B cell (primary cell): ENCODE measurements at regions not wholly inside any gene's neighbourhood (a gene's known extent, or its start where the extent isn't known, plus 50 kb on each side); places are given as distances from the start of the nearest gene placed in this dataset.

Source experiments
- ATAC-seq: fragments of 200-7000 bp; cut with Tn5 transposase; one replicate; pipeline ENCODE4 v1.10.0; 2021; ENCODE audit warnings: low read depth, mild to moderate bottlenecking, moderate number of reproducible peaks, moderate library complexity
- CTCF ChIA-PET: fragments of 350-600 bp; sonication (Branson Sonifier 250); formaldehyde crosslinking; loops from one replicate; lab custom pipeline; 2021; ENCODE audit warnings: antibody characterized with exemption, inconsistent platforms; lab: Charles Lee
- POLR2A ChIA-PET: fragments of 350-600 bp; sonication (Branson Sonifier 250); formaldehyde crosslinking; loops from one replicate; lab custom pipeline; 2021; ENCODE audit warnings: antibody characterized with exemption; lab: Charles Lee
- DNase-seq: peaks from one replicate; pipeline ENCODE4 v3.0.0; 2013
- H2AFZ ChIP-seq: 2 replicates; pipeline ENCODE4 v1.6.1; 2012; ENCODE audit warnings: mild to moderate bottlenecking, low read depth, low read length; ENCODE audit not compliant: insufficient read depth, poor library complexity, severe bottlenecking
- H3K27ac ChIP-seq, 2 donors: 1 replicate in 1 of 2; 2 replicates in 1 of 2; pipeline ENCODE4 v1.5.1; 2012 to 2013; ENCODE audit warnings: low read length in 2 of 2, mild to moderate bottlenecking in 2 of 2, moderate library complexity in 1 of 2
- H3K27me3 ChIP-seq, 4 experiments: fragments of 200-600 bp in 1 of 4; sonication (generic) in 1 of 4; replicated peaks in 1 of 4; 1 replicate in 2 of 4; 2 replicates in 2 of 4; pipeline versions ENCODE4 v1.6.1 to v1.7.0; 2013 to 2016; ENCODE audit warnings: low read length in 3 of 4, mild to moderate bottlenecking in 2 of 4, mixed read lengths in 1 of 4, moderate library complexity in 1 of 4; ENCODE audit not compliant: insufficient read depth in 4 of 4, control insufficient read depth in 3 of 4; ENCODE audit errors: control extremely low read depth in 1 of 4
- H3K36me3 ChIP-seq, 2 experiments: replicated peaks in 1 of 2; 1 replicate in 1 of 2; 2 replicates in 1 of 2; pipeline versions ENCODE4 v1.6.1 to v1.7.1; 2013; ENCODE audit warnings: low read length in 1 of 2; ENCODE audit not compliant: insufficient read depth in 2 of 2, control insufficient read depth in 1 of 2; ENCODE audit errors: control extremely low read depth in 1 of 2, extremely low read depth in 1 of 2
- H3K4me1 ChIP-seq, 2 donors: fragments of 200-600 bp in 1 of 2; sonication (generic) in 1 of 2; 1 replicate in 1 of 2; 2 replicates in 1 of 2; pipeline versions ENCODE4 v1.5.1 to v1.6.1; 2013 to 2017; ENCODE audit warnings: low read length in 2 of 2; ENCODE audit not compliant: control insufficient read depth in 2 of 2, insufficient read depth in 2 of 2
- H3K4me2 ChIP-seq: replicated peaks from 2 replicates; pipeline ENCODE3; 2012; ENCODE audit warnings: mild to moderate bottlenecking, low read depth, low read length; ENCODE audit not compliant: poor library complexity, severe bottlenecking
- H3K4me3 ChIP-seq, 5 experiments: fragments of 200-600 bp in 1 of 5; sonication (generic) in 1 of 5; 1 replicate in 3 of 5; 2 replicates in 2 of 5; pipeline versions ENCODE4 v1.5.1 to v1.7.0; 2011 to 2016; ENCODE audit warnings: low read length in 4 of 5, mild to moderate bottlenecking in 4 of 5, low read depth in 2 of 5, control low read depth in 1 of 5, moderate library complexity in 1 of 5; ENCODE audit not compliant: insufficient read depth in 1 of 5; ENCODE audit errors: control extremely low read depth in 1 of 5, extremely low read depth in 1 of 5
- H3K79me2 ChIP-seq: fragments of 200-600 bp; sonication (generic); one replicate; pipeline ENCODE4 v1.6.0; 2016; ENCODE audit warnings: low read length; ENCODE audit not compliant: control insufficient read depth, insufficient read depth
- H3K9ac ChIP-seq: fragments of 200-600 bp; sonication (generic); 2 replicates; pipeline ENCODE4 v1.6.1; 2017; ENCODE audit warnings: mild to moderate bottlenecking, low read length, moderate library complexity
- H3K9me3 ChIP-seq, 3 donors: one replicate each; pipeline versions ENCODE4 v1.6.1 to v1.7.1; 2013; ENCODE audit warnings: low read length in 2 of 3; ENCODE audit not compliant: control insufficient read depth in 2 of 3, insufficient read depth in 1 of 3; ENCODE audit errors: control extremely low read depth in 1 of 3
- H4K20me1 ChIP-seq: 2 replicates; pipeline ENCODE4 v1.6.0; 2012; ENCODE audit warnings: mild to moderate bottlenecking, low read length; ENCODE audit not compliant: insufficient read depth, control insufficient read depth, poor library complexity, severe bottlenecking
- H3K27ac Mint-ChIP-seq: one replicate; pipeline ENCODE4 v1.8.0; 2021; ENCODE audit warnings: mixed read lengths
- H3K27me3 Mint-ChIP-seq: one replicate; pipeline ENCODE4 v1.8.0; 2021; ENCODE audit warnings: mixed read lengths
- H3K4me1 Mint-ChIP-seq: one replicate; pipeline ENCODE4 v1.8.0; 2021; ENCODE audit warnings: mixed read lengths
- H3K4me3 Mint-ChIP-seq: one replicate; pipeline ENCODE4 v1.8.0; 2021; ENCODE audit warnings: mixed read lengths
- H3K9me3 Mint-ChIP-seq: one replicate; pipeline ENCODE4 v1.8.0; 2022; ENCODE audit warnings: mixed read lengths; ENCODE audit not compliant: insufficient read depth
- EZH2 ChIP-seq: IDR thresholded peaks from 2 replicates; pipeline ENCODE4 v1.6.1; 2012; ENCODE audit warnings: borderline replicate concordance, low read depth, mild to moderate bottlenecking, moderate library complexity, low read length; ENCODE audit not compliant: insufficient read depth, poor library complexity, severe bottlenecking
- WGBS: methylation state at CpG from one replicate; pipeline ENCODE4 v1.1.5; 2013; ENCODE audit warnings: missing lambda C conversion rate; ENCODE audit not compliant: insufficient coverage; 5-methylcytosine and 5-hydroxymethylcytosine counted together
- intact Hi-C: fragments of 100-400 bp; cut with micrococcal nuclease; formaldehyde crosslinking; loops from one replicate; pipeline ENCODE4 v1.10.0; 2022
- TF ChIP-seq, protein P1 (sequence below): fragments of 200-600 bp; IDR thresholded peaks from one replicate; pipeline ENCODE4 v1.8.0; 2022; ENCODE audit warnings: antibody characterized with exemption, mild to moderate bottlenecking

DNA sequence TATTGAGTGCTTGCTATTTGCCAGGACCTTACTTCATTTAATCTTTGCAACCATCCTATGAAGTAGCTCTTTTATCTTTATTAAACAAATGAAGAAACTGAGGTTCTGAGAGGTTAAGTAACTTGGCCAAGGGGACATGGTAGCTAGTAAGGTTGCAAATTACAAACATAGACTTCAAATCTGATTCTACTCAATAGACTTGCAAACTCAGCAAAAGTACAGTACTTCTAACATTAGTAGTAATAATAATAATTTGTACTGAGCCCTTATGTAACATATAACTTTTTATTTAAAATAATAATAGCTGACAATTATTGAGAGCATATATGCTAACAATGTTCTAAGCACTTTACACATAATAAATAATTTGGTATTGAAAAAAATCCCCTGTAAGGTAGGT is 255.7 kb upstream of the ATP5MC3 start:
- H3K4me2 ChIP-seq = no peak overlapping the region
- TF ChIP-seq, protein P1, sequence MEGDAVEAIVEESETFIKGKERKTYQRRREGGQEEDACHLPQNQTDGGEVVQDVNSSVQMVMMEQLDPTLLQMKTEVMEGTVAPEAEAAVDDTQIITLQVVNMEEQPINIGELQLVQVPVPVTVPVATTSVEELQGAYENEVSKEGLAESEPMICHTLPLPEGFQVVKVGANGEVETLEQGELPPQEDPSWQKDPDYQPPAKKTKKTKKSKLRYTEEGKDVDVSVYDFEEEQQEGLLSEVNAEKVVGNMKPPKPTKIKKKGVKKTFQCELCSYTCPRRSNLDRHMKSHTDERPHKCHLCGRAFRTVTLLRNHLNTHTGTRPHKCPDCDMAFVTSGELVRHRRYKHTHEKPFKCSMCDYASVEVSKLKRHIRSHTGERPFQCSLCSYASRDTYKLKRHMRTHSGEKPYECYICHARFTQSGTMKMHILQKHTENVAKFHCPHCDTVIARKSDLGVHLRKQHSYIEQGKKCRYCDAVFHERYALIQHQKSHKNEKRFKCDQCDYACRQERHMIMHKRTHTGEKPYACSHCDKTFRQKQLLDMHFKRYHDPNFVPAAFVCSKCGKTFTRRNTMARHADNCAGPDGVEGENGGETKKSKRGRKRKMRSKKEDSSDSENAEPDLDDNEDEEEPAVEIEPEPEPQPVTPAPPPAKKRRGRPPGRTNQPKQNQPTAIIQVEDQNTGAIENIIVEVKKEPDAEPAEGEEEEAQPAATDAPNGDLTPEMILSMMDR = no peak
- TF ChIP-seq EZH2 = no peak
- no peak overlapping the region for H3K4me3 ChIP-seq
- H3K9me3 Mint-ChIP-seq = no peaks in the 10 kb centered on the region
- H3K27me3 ChIP-seq = no peaks in the 10 kb centered on the region
- H3K79me2 ChIP-seq = no peaks in the 10 kb centered on the region
- intact Hi-C loops = no loop called here
- POLR2A ChIA-PET = no interaction called here
- DNase-seq (no peak), ATAC-seq (no peak)
- no peak overlapping the region for H3K4me3 Mint-ChIP-seq
- no peaks in the 10 kb centered on the region for H3K9me3 ChIP-seq
- H3K27ac Mint-ChIP-seq = no peak overlapping the region
- H2AFZ ChIP-seq = no peak overlapping the region
- no peaks in the 10 kb centered on the region for H3K4me1 ChIP-seq
- CTCF ChIA-PET = no interaction called here
- H3K27ac ChIP-seq = no peak overlapping the region
- no peaks in the 10 kb centered on the region for H3K36me3 ChIP-seq
- H3K4me1 Mint-ChIP-seq = no peaks in the 10 kb centered on the region
- H4K20me1 ChIP-seq = no peaks in the 10 kb centered on the region
- H3K9ac ChIP-seq = no peak overlapping the region
- peaks cover 3% of the 10 kb centered on the region for H3K27me3 Mint-ChIP-seq

GRCh38 chr2:175436076-175436475 is 254.6 kb upstream of the ATP5MC3 start:
- CTCF ChIA-PET = no interaction called here
- no peak overlapping the region for H3K4me2 ChIP-seq
- intact Hi-C loops = no loop called here
- WGBS = no CpG with 5 or more reads among the region's 2 CpGs
- no peaks in the 10 kb centered on the region for H3K27me3 ChIP-seq
- peaks cover 3% of the 10 kb centered on the region for H3K27me3 Mint-ChIP-seq
- H3K9me3 ChIP-seq = no peaks in the 10 kb centered on the region
- H3K4me3 Mint-ChIP-seq = no peak overlapping the region
- no peaks in the 10 kb centered on the region for H3K36me3 ChIP-seq
- no peaks in the 10 kb centered on the region for H4K20me1 ChIP-seq
- POLR2A ChIA-PET = no interaction called here
- no peak overlapping the region for H2AFZ ChIP-seq
- no peaks in the 10 kb centered on the region for H3K9me3 Mint-ChIP-seq
- H3K4me1 Mint-ChIP-seq = no peaks in the 10 kb centered on the region
- H3K9ac ChIP-seq = no peak overlapping the region
- no peaks in the 10 kb centered on the region for H3K4me1 ChIP-seq
- ATAC-seq (no peak), DNase-seq (no peak)
- no peak overlapping the region for H3K27ac ChIP-seq
- no peak overlapping the region for H3K4me3 ChIP-seq
- no peak overlapping the region for H3K27ac Mint-ChIP-seq
- no peaks in the 10 kb centered on the region for H3K79me2 ChIP-seq
- TF ChIP-seq, protein P1 = no peak
- TF ChIP-seq EZH2 = no peak
